Tibial nerve (tissue), 4 donors: ENCODE measurements at regions not wholly inside any gene's neighbourhood (a gene's known extent, or its start where the extent isn't known, plus 50 kb on each side); places are given as distances from the start of the nearest gene placed in this dataset.

Experiments
- DNase-seq, 2 donors: peaks; one replicate each; pipeline ENCODE4 v3.0.0-alpha.2; 2019; ENCODE audit warnings: low spot score in 2 of 2
- H3K27ac ChIP-seq, 4 donors: fragments of 200-600 bp; sonication (generic) in 3 of 4; one replicate each; pipeline ENCODE4 v1.5.1; 2017 to 2019; ENCODE audit warnings: mild to moderate bottlenecking in 1 of 4
- H3K27me3 ChIP-seq, 2 donors: fragments of 200-600 bp; sonication (generic) in 1 of 2; one replicate each; pipeline versions ENCODE4 v1.5.1 to v1.6.0; 2017 to 2019
- H3K36me3 ChIP-seq, 3 donors: fragments of 200-600 bp; sonication (generic); one replicate each; pipeline ENCODE4 v1.5.1; 2018 to 2019
- H3K4me1 ChIP-seq, 4 donors: fragments of 200-600 bp; sonication (generic) in 3 of 4; one replicate each; pipeline ENCODE4 v1.5.1; 2017 to 2019
- H3K4me3 ChIP-seq, 4 donors: fragments of 200-600 bp; sonication (generic) in 3 of 4; one replicate each; pipeline ENCODE4 v1.5.1; 2017 to 2019; ENCODE audit warnings: mild to moderate bottlenecking in 1 of 4, moderate library complexity in 1 of 4
- H3K9me3 ChIP-seq, 4 donors: fragments of 200-600 bp; sonication (generic) in 3 of 4; one replicate each; pipeline ENCODE4 v1.5.1; 2017 to 2019
- CTCF ChIP-seq, 5 experiments: fragments of 200-600 bp in 3 of 5; fragments of 450-650 bp in 2 of 5; sonication (generic) in 3 of 5; IDR thresholded peaks; one replicate each; pipeline ENCODE4 v1.5.1; 2016 to 2019; ENCODE audit warnings: antibody characterized with exemption in 5 of 5, mild to moderate bottlenecking in 3 of 5, moderate library complexity in 2 of 5
- EP300 ChIP-seq, 2 donors: sonication (generic); formaldehyde crosslinking; IDR thresholded peaks; one replicate each; pipeline ENCODE4 v1.6.1; 2017; ENCODE audit warnings: antibody characterized with exemption in 2 of 2, mild to moderate bottlenecking in 1 of 2
- POLR2A ChIP-seq, 2 donors: fragments of 450-650 bp; IDR thresholded peaks; one replicate each; pipeline ENCODE4 v1.6.1; 2017; ENCODE audit warnings: antibody characterized with exemption in 2 of 2, mild to moderate bottlenecking in 2 of 2, moderate library complexity in 2 of 2
- WGBS, 2 donors: methylation state at CpG; one replicate each; pipeline ENCODE4 v1.1.5; 2018; 5-methylcytosine and 5-hydroxymethylcytosine counted together

DNA sequence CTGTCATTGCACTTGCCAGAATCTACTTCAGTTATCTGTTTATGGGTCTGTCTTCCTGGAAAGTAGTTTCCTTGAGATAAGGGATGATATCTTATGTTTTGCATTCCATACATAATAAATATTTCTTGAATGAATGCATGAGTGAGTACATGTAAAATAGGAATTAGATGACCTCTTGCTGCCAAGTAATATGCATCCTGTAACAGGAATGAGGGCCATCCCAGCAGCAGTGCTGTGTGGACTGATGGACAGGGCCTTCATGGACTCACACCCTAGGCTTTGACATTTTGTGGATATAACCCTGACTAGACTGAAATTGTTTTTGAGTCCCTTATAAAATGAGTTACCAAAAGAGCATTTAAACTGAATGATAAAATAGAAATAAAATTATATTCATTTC lies 77.2 kb upstream of the NEIL3 start:
- DNase-seq: no peak
- no peaks in the 10 kb centered on the region for H3K9me3 ChIP-seq
- no peak overlapping the region for H3K4me3 ChIP-seq
- no peaks in the 10 kb centered on the region for H3K27me3 ChIP-seq
- H3K4me1 ChIP-seq: peaks cover 0 to 3% (median 0%) of the 10 kb centered on the region in 4 donors
- TF ChIP-seq CTCF (IDR thresholded peaks at IDR 0.05): no peak
- TF ChIP-seq EP300 (IDR thresholded peaks at IDR 0.05): no peak
- no peak for TF ChIP-seq POLR2A (IDR thresholded peaks at IDR 0.05)
- H3K27ac ChIP-seq: no peak overlapping the region
- H3K36me3 ChIP-seq: no peaks in the 10 kb centered on the region

GRCh38 chr4:177235026-177235425 lies 74.6 kb upstream of the NEIL3 start:
- 70 to 83% methylated on average over 1 of the region's 1 CpG for WGBS, 2 donors
- no peak for DNase-seq
- TF ChIP-seq POLR2A (IDR thresholded peaks at IDR 0.05) (no peak), CTCF (IDR thresholded peaks at IDR 0.05) (no peak), EP300 (IDR thresholded peaks at IDR 0.05) (no peak)
- H3K9me3 ChIP-seq: no peaks in the 10 kb centered on the region
- no peaks in the 10 kb centered on the region for H3K36me3 ChIP-seq
- no peaks in the 10 kb centered on the region for H3K4me1 ChIP-seq
- no peak overlapping the region for H3K4me3 ChIP-seq
- no peaks in the 10 kb centered on the region for H3K27me3 ChIP-seq
- no peak overlapping the region for H3K27ac ChIP-seq

GRCh38 chr4:177236886-177237285 lies 72.8 kb upstream of the NEIL3 start:
- Histone ChIP-seq H3K27ac (no peak overlapping the region), H3K4me3 (no peak overlapping the region), H3K9me3 (no peaks in the 10 kb centered on the region), H3K4me1 (no peaks in the 10 kb centered on the region), H3K27me3 (no peaks in the 10 kb centered on the region), H3K36me3 (no peaks in the 10 kb centered on the region)
- WGBS, 2 donors: 90 to 93% methylated on average over 4 of the region's 4 CpGs
- no peak for DNase-seq
- TF ChIP-seq EP300 (IDR thresholded peaks at IDR 0.05): no peak

DNA sequence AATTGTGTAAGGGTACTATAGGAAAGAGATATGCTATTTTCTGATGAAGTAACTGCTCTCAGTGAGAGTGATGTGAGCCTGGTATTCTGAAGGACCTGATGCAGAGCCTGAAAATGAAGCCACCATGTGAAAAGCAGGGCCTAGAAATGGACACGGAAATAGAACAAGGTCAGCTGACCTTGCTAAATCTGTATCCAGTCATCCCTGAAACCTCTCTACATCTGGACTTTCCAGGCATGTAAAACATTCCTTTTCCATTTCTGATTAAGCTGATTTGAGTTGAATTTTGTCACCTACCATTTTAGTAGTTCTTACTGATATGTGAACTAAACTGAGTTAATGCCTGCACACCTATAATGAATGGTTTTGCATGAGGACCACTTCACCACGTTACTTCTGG lies 72.4 kb upstream of the NEIL3 start:
- Histone ChIP-seq H3K36me3 (no peaks in the 10 kb centered on the region), H3K9me3 (no peaks in the 10 kb centered on the region), H3K4me1 (no peaks in the 10 kb centered on the region), H3K4me3 (no peak overlapping the region), H3K27me3 (no peaks in the 10 kb centered on the region), H3K27ac (no peak overlapping the region)
- no peak for DNase-seq
- 86 to 91% methylated on average over 2 of the region's 2 CpGs for WGBS, 2 donors
- no peak for TF ChIP-seq EP300 (IDR thresholded peaks at IDR 0.05)
- no peak for TF ChIP-seq CTCF (IDR thresholded peaks at IDR 0.05)
- TF ChIP-seq POLR2A (IDR thresholded peaks at IDR 0.05): no peak

DNA sequence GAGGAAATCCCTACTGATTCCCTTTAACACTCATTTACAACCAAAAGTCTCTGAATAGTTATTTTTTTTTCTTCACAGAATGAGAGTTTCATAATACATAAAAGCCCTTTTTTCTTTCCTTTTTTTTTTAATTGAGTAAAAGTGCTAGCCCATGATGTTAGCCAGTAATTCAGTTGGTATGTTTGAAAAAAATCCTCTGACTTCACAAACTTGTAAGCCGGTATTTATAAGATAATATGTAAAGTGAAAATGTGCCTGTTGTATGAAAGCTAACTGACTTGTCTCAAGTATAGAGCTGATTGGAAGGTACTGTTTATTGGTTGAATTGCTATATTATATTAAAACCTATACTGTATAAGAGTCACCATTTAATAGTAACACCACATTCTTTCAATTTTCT lies 70.2 kb upstream of the NEIL3 start:
- H3K36me3 ChIP-seq: no peaks in the 10 kb centered on the region
- 33% methylated on average over 1 of the region's 1 CpG for WGBS, 2 donors

More for the DNA sequence above, 70.2 kb upstream of the NEIL3 start:
- no peaks in the 10 kb centered on the region for H3K27me3 ChIP-seq
- no peaks in the 10 kb centered on the region for H3K4me1 ChIP-seq
- no peak overlapping the region for H3K27ac ChIP-seq
- no peaks in the 10 kb centered on the region for H3K9me3 ChIP-seq
- H3K4me3 ChIP-seq: no peak overlapping the region
- no peak for TF ChIP-seq CTCF (IDR thresholded peaks at IDR 0.05)
- no peak for TF ChIP-seq POLR2A (IDR thresholded peaks at IDR 0.05)
- DNase-seq: no peak
